ENCODE measurements at regions not wholly inside any gene's neighbourhood (a gene's known extent, or its start where the extent isn't known, plus 50 kb on each side); places are given as distances from the start of the nearest gene placed in this dataset.

- no peaks in the 10 kb centered on the region for H3K9me3 ChIP-seq (ENCODE audit: insufficient read depth, low read length)
- no peak overlapping the region for H3K4me2 ChIP-seq (ENCODE audit: low read depth, low read length, poor library complexity, severe bottlenecking)
Measured at GRCh38 chr17:71252436-71252835, 868.4 kb upstream of the SOX9 start.

GRCh38 chr17:71257096-71257495 is 863.7 kb upstream of the SOX9 start:
- Histone ChIP-seq H4K20me1 (ENCODE audit: low read depth, low read length) (no peaks in the 10 kb centered on the region), H3F3A (ENCODE audit: insufficient read depth) (no peaks in the 10 kb centered on the region), H3K27me3 (ENCODE audit: low read length) (no peaks in the 10 kb centered on the region), H2AFZ (ENCODE audit: low read depth, low read length, severe bottlenecking) (no peak overlapping the region), H3K4me3 (ENCODE audit: insufficient read depth, low read length, poor library complexity, severe bottlenecking) (no peak overlapping the region), H3K36me3 (ENCODE audit: low read length) (no peaks in the 10 kb centered on the region), H3K9me2 (replicated peaks; ENCODE audit: insufficient read depth, low read length) (no peaks in the 10 kb centered on the region), H3K27ac (ENCODE audit: low read depth, low read length) (no peak overlapping the region), H3K9me3 (ENCODE audit: insufficient read depth, low read length) (no peaks in the 10 kb centered on the region), H3K4me2 (ENCODE audit: low read depth, low read length, poor library complexity, severe bottlenecking) (no peak overlapping the region), H3K79me2 (ENCODE audit: insufficient read depth, low read length) (no peaks in the 10 kb centered on the region), H3K9ac (ENCODE audit: low read length) (no peak overlapping the region)
- no peak for TF ChIP-seq CTCF (IDR thresholded peaks at IDR 0.05; ENCODE audit: insufficient read depth, low read length, poor library complexity, severe bottlenecking)
- TF ChIP-seq EZH2phosphoT487 (conservative IDR thresholded peaks at IDR 0.05; ENCODE audit: low read length), result no peak

More at GRCh38 chr17:71252436-71252835, 868.4 kb upstream of the SOX9 start:
- no peaks in the 10 kb centered on the region for H4K20me1 ChIP-seq (ENCODE audit: low read depth, low read length)
- H3K27me3 ChIP-seq (ENCODE audit: low read length), result no peaks in the 10 kb centered on the region
- no peak for TF ChIP-seq CTCF (IDR thresholded peaks at IDR 0.05; ENCODE audit: insufficient read depth, low read length, poor library complexity, severe bottlenecking)
- TF ChIP-seq EZH2phosphoT487 (conservative IDR thresholded peaks at IDR 0.05; ENCODE audit: low read length), result no peak
- no peaks in the 10 kb centered on the region for H3K9me2 ChIP-seq (replicated peaks; ENCODE audit: insufficient read depth, low read length)
- no peak overlapping the region for H3K4me3 ChIP-seq (ENCODE audit: insufficient read depth, low read length, poor library complexity, severe bottlenecking)
- no peak overlapping the region for H3K9ac ChIP-seq (ENCODE audit: low read length)
- no peaks in the 10 kb centered on the region for H3K79me2 ChIP-seq (ENCODE audit: insufficient read depth, low read length)
- H3K36me3 ChIP-seq (ENCODE audit: low read length), result no peaks in the 10 kb centered on the region
- H3F3A ChIP-seq (ENCODE audit: insufficient read depth), result no peaks in the 10 kb centered on the region
- no peak overlapping the region for H3K27ac ChIP-seq (ENCODE audit: low read depth, low read length)
- no peak overlapping the region for H2AFZ ChIP-seq (ENCODE audit: low read depth, low read length, severe bottlenecking)

- TF ChIP-seq CTCF (IDR thresholded peaks at IDR 0.05; ENCODE audit: insufficient read depth, low read length, poor library complexity, severe bottlenecking), result no peak
- TF ChIP-seq EZH2phosphoT487 (conservative IDR thresholded peaks at IDR 0.05; ENCODE audit: low read length), result no peak
- Histone ChIP-seq H3K4me3 (ENCODE audit: insufficient read depth, low read length, poor library complexity, severe bottlenecking) (no peak overlapping the region), H3K4me2 (ENCODE audit: low read depth, low read length, poor library complexity, severe bottlenecking) (no peak overlapping the region), H3K9me2 (replicated peaks; ENCODE audit: insufficient read depth, low read length) (no peaks in the 10 kb centered on the region), H3K79me2 (ENCODE audit: insufficient read depth, low read length) (no peaks in the 10 kb centered on the region), H2AFZ (ENCODE audit: low read depth, low read length, severe bottlenecking) (no peak overlapping the region), H4K20me1 (ENCODE audit: low read depth, low read length) (no peaks in the 10 kb centered on the region), H3K9me3 (ENCODE audit: insufficient read depth, low read length) (no peaks in the 10 kb centered on the region), H3F3A (ENCODE audit: insufficient read depth) (no peaks in the 10 kb centered on the region), H3K36me3 (ENCODE audit: low read length) (no peaks in the 10 kb centered on the region), H3K27me3 (ENCODE audit: low read length) (no peaks in the 10 kb centered on the region), H3K27ac (ENCODE audit: low read depth, low read length) (no peak overlapping the region), H3K9ac (ENCODE audit: low read length) (no peak overlapping the region)
Measured at GRCh38 chr17:71260366-71260940, 860.4 kb upstream of the SOX9 start.
